ENCODE measurements at regions not wholly inside any gene's neighbourhood (a gene's known extent, or its start where the extent isn't known, plus 50 kb on each side); places are given as distances from the start of the nearest gene placed in this dataset.

- H3K4me1 ChIP-seq (ENCODE audit: control insufficient read depth, extremely low read depth, insufficient read depth, low read length): no peaks in the 10 kb centered on the region
- POLR2A ChIA-PET: no interaction called here
- H3K36me3 ChIP-seq (ENCODE audit: control insufficient read depth in 2 of 2, extremely low read depth in 1 of 2, insufficient read depth in 2 of 2, low read length in 2 of 2): no peaks in the 10 kb centered on the region
- BruUV-seq (replicated peaks): no TSS peak
- no peak overlapping the region for H3K9ac ChIP-seq (replicated peaks; ENCODE audit: extremely low read depth, insufficient read depth, low read length)
- DNase-seq (ENCODE audit: low read depth, low spot score) (no peak), FAIRE-seq (no peak)
- H3K4me2 ChIP-seq (ENCODE audit: insufficient read depth, low read length): no peak overlapping the region
- intact Hi-C loops (cut with micrococcal nuclease) (loop anchor here (5.0 to 10.0 kb wide), 6 partner anchors 165 to 1787 kb away; no protein-coding TSS in a partner anchor), dilution Hi-C loops (cut with MboI; ENCODE audit: extremely low pct_ligation_motif_present, low sequenced_read_pairs) (no loop called here)
- no peak overlapping the region for H2AFZ ChIP-seq (ENCODE audit: low read depth, low read length)
- CTCF ChIA-PET: no interaction called here
- no peaks in the 10 kb centered on the region for H3K79me2 ChIP-seq (ENCODE audit: control insufficient read depth, insufficient read depth, low read length)
- no peaks in the 10 kb centered on the region for H3K27me3 ChIP-seq (ENCODE audit: control insufficient read depth in 2 of 2, insufficient read depth in 2 of 2, low read length in 2 of 2)
- H4K20me1 ChIP-seq (replicated peaks; ENCODE audit: control insufficient read depth, extremely low read depth, insufficient read depth, low read length): no peaks in the 10 kb centered on the region
- TF ChIP-seq CTCF (IDR thresholded peaks at IDR 0.05; ENCODE audit: extremely low read depth in 1 of 2, insufficient read depth in 1 of 2, low read depth in 1 of 2, low read length in 2 of 2): no peak
- no peak for TF ChIP-seq POLR2AphosphoS5 (IDR thresholded peaks at IDR 0.05; ENCODE audit: insufficient read depth, low read depth, low read length)
- TF ChIP-seq MYC (IDR thresholded peaks at IDR 0.05; ENCODE audit: low read depth, low read length): no peak
- no peak for TF ChIP-seq JUN (IDR thresholded peaks at IDR 0.05; ENCODE audit: borderline replicate concordance, insufficient read depth, insufficient read length, low read depth)
- no peaks in the 10 kb centered on the region for H3K9me3 ChIP-seq (replicated peaks; ENCODE audit: control insufficient read depth, insufficient read depth, low read length)
- no peak overlapping the region for H3K4me3 ChIP-seq (replicated peaks in 1 of 3; ENCODE audit: insufficient read depth in 1 of 3, low read depth in 1 of 3, low read length in 3 of 3)
- H3K27ac ChIP-seq (ENCODE audit: insufficient read depth, low read depth, low read length): no peak overlapping the region
- H3K9me1 ChIP-seq (replicated peaks; ENCODE audit: control insufficient read depth, extremely low read depth, insufficient read depth, low read length): no peaks in the 10 kb centered on the region
These were observed 913.9 kb downstream of the FSTL5 start for GRCh38 chr4:161249779-161250440.

- dilution Hi-C loops (cut with MboI; ENCODE audit: extremely low pct_ligation_motif_present, low sequenced_read_pairs): no loop called here
These were observed 914.9 kb downstream of the FSTL5 start for GRCh38 chr4:161248880-161249279.

More at GRCh38 chr4:161248880-161249279, 914.9 kb downstream of the FSTL5 start:
- CTCF ChIA-PET: no interaction called here
- Histone ChIP-seq H3K27ac (ENCODE audit: insufficient read depth, low read depth, low read length) (no peak overlapping the region), H3K4me3 (replicated peaks in 1 of 3; ENCODE audit: insufficient read depth in 1 of 3, low read depth in 1 of 3, low read length in 3 of 3) (no peak overlapping the region), H3K27me3 (ENCODE audit: control insufficient read depth in 2 of 2, insufficient read depth in 2 of 2, low read length in 2 of 2) (no peaks in the 10 kb centered on the region), H3K4me2 (ENCODE audit: insufficient read depth, low read length) (no peak overlapping the region), H3K9ac (replicated peaks; ENCODE audit: extremely low read depth, insufficient read depth, low read length) (no peak overlapping the region), H3K9me1 (replicated peaks; ENCODE audit: control insufficient read depth, extremely low read depth, insufficient read depth, low read length) (no peaks in the 10 kb centered on the region), H3K4me1 (ENCODE audit: control insufficient read depth, extremely low read depth, insufficient read depth, low read length) (no peaks in the 10 kb centered on the region), H4K20me1 (replicated peaks; ENCODE audit: control insufficient read depth, extremely low read depth, insufficient read depth, low read length) (no peaks in the 10 kb centered on the region), H3K79me2 (ENCODE audit: control insufficient read depth, insufficient read depth, low read length) (no peaks in the 10 kb centered on the region), H3K9me3 (replicated peaks; ENCODE audit: control insufficient read depth, insufficient read depth, low read length) (no peaks in the 10 kb centered on the region), H2AFZ (ENCODE audit: low read depth, low read length) (no peak overlapping the region), H3K36me3 (ENCODE audit: control insufficient read depth in 2 of 2, extremely low read depth in 1 of 2, insufficient read depth in 2 of 2, low read length in 2 of 2) (no peaks in the 10 kb centered on the region)
- TF ChIP-seq EZH2 (IDR thresholded peaks at IDR 0.05; ENCODE audit: borderline replicate concordance, low read depth, low read length, severe bottlenecking): no peak
- TF ChIP-seq MYC (IDR thresholded peaks at IDR 0.05; ENCODE audit: low read depth, low read length): no peak
- TF ChIP-seq JUN (IDR thresholded peaks at IDR 0.05; ENCODE audit: borderline replicate concordance, insufficient read depth, insufficient read length, low read depth): no peak
- no peak for TF ChIP-seq POLR2AphosphoS5 (IDR thresholded peaks at IDR 0.05; ENCODE audit: insufficient read depth, low read depth, low read length)
- TF ChIP-seq FOS (IDR thresholded peaks at IDR 0.05; ENCODE audit: borderline replicate concordance, insufficient read depth, low read length): no peak
- TF ChIP-seq, protein P1, sequence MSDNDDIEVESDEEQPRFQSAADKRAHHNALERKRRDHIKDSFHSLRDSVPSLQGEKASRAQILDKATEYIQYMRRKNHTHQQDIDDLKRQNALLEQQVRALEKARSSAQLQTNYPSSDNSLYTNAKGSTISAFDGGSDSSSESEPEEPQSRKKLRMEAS (IDR thresholded peaks at IDR 0.05; ENCODE audit: insufficient read depth, insufficient read length): no peak
- POLR2A ChIA-PET: no interaction called here
- BruUV-seq (replicated peaks): no TSS peak
- DNase-seq (ENCODE audit: low read depth, low spot score) (no peak), FAIRE-seq (no peak)
- intact Hi-C loops (cut with micrococcal nuclease): no loop called here

Measured in endothelial cell of umbilical vein (primary cell).